Right renal cortex interstitium (tissue), 3 donors: ENCODE measurements at regions not wholly inside any gene's neighbourhood (a gene's known extent, or its start where the extent isn't known, plus 50 kb on each side); places are given as distances from the start of the nearest gene placed in this dataset.
"Not testable (repeated sequence)": the region's sequence is repeated elsewhere in the genome, so short reads cannot be mapped to it uniquely, and the experiment has no call there.

Experiments
- DNase-seq, 3 donors: peaks; one replicate each; pipeline ENCODE4 v3.0.0-alpha.2; 2013; ENCODE audit warnings: low read depth in 3 of 3, low spot score in 2 of 3

DNA sequence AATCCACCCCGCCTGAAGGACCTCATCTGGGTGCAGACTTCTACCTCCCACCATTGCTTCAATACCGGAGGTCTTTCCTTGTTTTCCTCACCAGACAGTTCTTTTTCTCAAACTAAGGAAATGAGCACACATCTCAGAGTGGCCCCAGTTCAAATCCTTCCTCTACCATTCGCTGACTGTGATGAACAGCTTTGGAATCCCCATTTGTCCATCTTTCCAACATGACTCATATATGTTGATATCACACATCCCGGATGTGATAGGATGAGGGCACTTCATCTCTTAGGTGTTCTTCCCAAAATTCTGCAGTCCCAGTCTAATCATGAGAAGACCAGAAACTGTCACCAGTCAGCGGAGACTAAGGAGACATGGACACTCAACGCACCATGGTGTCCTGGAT is 67.9 kb upstream of the SMURF2 start:
- DNase-seq = not testable (repeated sequence)

DNA sequence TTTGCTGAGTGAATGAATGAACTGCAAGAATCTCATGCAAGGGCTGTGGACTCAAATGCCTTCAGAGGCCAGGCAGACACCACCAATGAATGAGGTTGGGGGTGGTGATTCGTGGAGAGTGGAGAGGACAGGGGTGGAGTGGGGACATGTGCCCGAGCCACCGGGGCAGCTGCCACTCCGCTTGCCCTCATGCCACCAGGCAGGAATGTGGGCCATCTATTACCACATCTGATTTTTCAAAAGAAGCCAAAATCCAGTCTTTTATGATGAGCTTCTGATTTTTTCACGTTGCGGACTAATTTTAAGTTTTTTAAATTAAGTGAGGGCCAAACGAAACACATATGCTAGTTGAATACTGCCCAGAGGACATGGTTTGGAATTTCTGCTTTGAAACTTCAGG is 67.1 kb upstream of the SMURF2 start:
- no peak for DNase-seq

DNA sequence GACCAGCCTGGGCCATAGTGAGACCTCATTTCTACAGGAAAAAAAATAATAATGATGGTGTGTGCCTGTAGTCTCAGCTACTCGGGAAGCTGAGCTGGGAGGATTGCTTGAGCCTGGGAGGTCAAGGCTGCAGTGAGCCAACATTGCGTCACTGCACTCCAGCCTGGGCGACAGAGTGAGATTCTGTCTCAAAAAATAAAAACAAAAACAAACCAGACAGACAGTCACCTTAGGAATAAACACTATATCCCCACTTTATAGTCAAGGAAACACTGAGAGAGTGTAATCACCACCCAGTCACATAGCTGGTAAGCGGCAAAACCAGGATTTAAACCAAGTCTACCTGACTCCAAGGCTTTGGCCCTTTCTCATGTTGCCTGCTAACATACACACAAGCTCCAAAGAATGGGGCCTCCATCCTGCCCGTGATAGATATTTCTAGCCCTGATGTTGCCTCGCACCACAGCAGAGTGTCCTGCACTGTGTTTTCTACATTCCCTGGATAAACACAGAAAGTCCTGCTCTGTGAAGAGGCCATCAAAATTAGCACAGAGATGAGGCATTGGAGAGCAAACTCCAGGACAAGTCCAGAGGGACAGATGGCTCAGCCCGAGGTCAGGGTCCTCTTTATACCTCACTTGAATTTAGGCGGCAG is 66.1 kb upstream of the SMURF2 start:
- DNase-seq = no peak

DNA sequence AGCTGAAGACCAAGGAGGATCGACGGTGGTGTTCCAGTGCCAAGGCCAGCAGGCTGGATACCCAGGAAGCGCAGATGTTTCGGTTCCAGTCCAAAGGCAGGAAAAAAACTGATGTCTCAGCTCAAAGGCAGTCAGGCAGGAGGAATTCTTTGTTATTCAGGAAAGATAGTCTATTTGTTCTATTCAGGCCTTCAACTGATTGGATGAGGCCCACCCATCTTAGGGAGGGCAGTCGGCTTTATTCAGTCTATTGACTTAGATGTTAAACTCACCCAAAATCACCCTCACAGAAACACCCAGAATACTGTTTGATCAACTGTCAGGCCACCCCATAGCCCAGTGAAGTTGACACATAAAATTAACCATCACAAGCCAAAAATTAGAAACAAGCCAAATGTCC is 63.9 kb upstream of the SMURF2 start:
- not testable (repeated sequence) for DNase-seq

DNA sequence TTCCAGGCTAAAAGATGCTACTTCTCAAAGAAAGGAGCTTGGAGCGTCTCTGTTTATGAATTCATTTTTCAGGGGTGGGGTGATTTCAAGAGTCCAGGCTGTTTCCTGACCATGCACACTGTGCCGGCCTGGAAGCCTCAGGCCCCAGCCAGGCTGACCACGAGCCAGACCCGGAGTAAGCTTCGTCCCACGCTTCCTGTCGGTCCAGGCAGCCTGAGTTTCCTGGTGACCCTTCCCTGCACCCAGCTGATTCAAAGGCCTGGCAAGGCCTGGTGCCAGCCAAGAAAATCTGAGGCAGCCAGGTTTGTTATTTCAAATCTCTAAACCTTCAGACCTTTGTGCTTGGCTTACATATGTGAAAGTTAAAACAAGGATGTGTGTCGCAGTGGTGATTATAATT is 62.1 kb upstream of the SMURF2 start:
- DNase-seq = not testable (repeated sequence)

DNA sequence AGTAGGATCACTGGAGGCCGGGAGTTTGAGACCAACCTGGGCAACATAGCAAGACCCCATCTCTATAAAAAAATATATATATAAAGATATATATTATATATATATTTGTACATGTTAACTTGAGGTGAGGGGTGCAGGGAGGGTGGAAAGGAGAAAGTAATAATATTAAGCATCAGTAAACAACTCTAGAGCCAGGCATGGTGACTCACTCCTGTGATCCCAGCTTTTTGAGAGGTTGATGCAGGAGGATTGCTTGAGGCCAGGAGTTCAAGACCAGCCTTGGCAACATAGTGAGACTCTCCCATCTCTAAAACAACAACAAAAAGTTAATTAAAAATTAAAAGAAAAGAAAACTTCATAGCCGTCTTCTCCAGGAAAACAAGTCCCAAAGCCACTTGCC is 61.7 kb upstream of the SMURF2 start:
- DNase-seq = no peak

DNA sequence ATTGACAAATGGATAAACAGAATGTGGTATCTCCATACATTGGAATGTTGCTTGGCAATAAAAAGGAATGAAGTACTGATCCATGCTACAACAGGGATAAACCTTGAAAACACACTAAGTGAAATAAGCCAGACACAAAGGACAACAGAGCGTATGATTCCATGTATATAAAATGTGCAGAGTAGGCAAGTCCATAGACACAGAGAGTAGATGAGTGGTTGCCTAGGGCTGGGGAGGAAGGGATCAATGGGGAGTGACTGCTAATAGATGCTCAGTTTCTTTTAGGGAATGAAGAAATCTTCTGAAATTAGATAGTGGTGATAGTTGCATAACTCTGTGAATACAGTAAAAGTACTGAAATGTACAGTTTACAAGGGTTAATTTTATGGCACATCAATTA is 59.4 kb upstream of the SMURF2 start:
- DNase-seq = not testable (repeated sequence)

DNA sequence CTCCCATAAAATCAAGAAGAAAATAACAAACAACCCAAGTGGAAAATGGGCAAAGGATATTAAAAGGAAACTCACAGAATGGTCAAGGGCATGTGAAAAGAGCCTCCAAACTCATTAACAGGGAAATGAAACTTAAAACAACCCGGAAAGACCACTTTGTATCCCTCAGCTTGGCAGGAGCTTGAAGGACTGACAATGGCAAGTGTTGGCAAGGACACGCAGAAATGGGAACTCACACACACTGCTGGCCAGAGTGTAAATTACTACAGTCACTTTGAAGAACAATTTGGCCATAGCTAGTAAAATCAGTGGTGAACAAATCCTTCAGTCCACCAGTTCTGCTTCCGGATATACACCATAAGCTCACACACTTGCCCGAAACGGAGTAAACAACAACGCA is 58.1 kb upstream of the SMURF2 start:
- DNase-seq = not testable (repeated sequence)

DNA sequence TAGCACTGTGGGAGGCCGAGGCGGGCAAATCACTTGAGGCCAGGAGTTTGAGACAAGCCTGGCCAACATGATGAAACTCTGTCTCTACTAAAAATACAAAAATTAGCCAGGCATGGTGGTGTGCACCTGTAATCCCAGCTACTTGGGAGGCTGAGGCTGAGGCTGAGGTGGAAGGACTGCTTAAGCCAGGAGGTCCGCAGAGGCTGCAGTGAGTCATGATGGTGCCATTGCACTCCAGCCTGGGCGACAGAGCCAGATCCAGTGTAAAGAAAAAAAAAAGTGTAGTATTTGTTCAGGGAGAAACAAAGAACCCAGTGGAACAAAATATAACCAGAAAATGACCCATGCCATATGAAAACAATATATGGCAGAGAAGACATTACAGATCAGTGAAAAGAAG is 57.4 kb upstream of the SMURF2 start:
- not testable (repeated sequence) for DNase-seq

DNA sequence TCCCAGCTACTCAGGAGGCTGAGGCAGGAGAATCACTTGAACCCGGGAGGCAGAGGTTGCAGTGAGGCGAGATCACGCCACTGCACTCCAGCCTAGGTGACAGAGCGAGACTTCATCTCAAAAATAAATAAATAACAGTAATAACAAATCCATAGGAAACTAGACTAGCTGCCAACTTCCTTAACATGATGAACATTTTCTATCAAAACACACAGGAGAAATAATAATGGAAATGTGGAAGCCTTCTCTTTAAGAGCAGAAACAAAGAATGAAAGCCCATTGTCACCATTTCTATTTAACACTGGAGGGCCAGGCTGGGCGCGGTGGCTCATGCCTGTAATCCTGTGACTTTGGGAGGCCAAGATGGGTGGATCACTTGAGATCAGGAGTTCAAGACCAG is 56.7 kb upstream of the SMURF2 start:
- DNase-seq = not testable (repeated sequence)

DNA sequence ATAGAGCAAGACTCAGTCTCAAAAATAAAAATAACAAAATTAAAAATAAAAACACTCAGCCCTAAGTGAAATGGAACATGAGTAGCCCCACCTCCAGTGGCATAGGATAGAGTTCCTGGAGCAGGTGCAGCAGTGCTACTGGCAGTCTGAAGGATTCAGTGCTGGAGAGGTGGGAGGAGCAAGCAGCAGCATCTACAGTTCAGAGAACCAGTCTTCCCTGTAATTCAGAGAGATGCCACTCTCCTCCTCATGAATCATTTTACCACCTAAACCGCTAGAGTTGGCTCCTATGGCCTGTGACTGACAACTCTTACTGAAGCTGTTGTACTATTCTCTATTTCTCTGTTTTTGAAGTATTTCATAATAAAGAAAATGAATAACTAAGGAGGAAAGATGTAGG is 56.0 kb upstream of the SMURF2 start:
- DNase-seq = no peak

DNA sequence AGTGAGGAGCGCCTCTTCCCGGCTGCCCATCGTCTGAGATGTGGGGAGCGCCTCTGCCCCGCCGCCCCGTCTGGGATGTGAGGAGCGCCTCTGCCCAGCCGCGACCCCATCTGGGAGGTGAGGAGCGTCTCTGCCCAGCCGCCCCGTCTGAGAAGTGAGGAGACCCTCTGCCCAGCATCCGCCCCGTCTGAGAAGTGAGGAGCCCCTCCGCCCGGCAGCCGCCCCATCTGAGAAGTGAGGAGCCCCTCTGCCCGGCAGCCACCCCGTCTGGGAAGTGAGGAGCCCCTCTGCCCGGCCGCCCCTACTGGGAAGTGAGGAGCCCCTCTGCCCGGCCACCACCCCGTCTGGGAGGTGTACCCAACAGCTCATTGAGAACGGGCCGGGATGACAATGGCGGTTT is 54.4 kb upstream of the SMURF2 start:
- not testable (repeated sequence) for DNase-seq

DNA sequence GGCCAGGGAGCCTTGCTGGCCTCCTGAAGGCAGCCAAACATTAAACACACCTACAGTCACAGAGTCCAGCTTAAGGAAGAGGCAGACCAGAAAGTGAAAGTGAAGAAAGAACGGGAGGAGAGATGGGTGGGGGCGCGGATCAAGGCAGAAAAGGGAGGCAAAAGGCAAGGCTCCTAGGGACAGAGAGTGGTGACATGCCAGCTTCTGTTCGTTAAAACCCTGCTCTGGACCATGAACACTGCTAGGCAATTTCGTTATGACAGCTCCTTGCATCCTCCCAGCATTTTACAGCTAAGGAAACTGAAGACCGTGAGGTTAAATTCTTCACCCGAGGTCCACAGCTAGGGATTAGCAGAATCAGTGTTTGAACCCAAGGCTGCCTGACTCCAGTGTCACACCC is 51.7 kb upstream of the SMURF2 start:
- not testable (repeated sequence) for DNase-seq

DNA sequence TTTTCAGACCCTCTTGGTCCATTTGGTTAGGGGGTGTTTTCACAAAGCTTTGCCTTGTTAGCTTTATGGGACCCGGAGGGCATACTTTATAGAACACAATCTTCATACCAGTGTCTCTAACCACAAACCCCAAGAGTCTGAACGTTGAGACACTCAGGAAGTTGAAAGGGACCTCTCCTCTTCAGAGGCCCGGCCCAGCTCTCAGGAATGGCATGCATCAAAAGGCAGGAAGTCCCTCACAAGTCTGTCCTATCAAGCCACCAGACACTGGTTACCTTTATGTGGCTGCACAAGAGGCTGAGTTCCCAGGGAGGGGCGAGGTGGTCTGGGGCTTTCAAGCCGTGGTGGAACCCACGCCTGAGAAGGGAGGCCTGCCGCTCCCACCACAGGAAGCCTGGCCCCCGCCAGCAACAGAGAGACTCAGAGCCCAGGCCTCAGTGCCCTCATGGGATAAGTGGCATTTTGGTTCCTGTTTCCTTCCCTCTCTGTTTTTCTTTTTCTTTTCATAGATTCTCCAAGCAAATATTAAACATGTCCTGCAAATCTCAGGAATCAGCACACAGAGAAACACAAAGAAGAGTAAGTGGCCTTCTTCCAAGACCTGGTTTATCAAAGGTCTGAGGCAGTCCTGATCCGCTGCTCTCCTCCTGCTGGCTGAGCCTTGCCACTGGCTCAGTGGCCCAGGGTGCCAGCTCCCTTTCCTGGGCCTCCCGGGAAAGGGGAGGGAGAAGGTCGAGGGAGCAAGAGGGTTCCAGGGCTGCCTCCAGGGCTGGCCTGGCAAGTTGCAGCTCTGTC is 50.6 kb upstream of the SMURF2 start:
- DNase-seq = not testable (repeated sequence)
